ENCODE measurements at regions not wholly inside any gene's neighbourhood (a gene's known extent, or its start where the extent isn't known, plus 50 kb on each side); places are given as distances from the start of the nearest gene placed in this dataset.

DNA sequence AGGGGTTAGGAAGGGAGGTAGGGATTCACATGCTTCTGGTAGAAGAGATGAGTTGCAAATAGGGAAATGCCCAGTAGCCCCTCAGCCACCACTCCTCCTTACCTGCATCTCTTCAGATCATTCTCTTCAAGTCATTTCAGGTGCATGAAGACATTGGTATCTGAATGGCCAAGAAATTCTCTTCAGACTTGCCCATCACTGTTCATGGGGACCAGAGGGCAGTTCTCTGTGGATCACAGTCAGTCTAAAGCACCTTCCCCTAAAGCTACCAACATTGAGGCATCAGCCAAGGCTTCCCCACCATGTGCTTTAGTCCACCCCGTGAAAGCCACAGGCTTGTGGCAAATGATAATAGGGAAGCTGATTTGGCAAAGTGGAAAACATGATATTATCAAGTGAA is 319.4 kb upstream of the ZNF32 start:
- Histone ChIP-seq H2AK5ac (ENCODE audit: low read depth, low read length) (no peak overlapping the region), H3K4ac (replicated peaks; ENCODE audit: insufficient read length, low read depth, low read length) (no peak overlapping the region), H2BK120ac (replicated peaks; ENCODE audit: low read depth, low read length) (no peak overlapping the region), H4K20me1 (replicated peaks in 1 of 2; ENCODE audit: control insufficient read depth in 1 of 2, insufficient read depth in 2 of 2, low read length in 2 of 2) (no peaks in the 10 kb centered on the region), H3K27me3 (replicated peaks in 1 of 4; ENCODE audit: control insufficient read depth in 3 of 4, extremely low read depth in 1 of 4, insufficient read depth in 3 of 4, low read length in 3 of 4) (no peaks in the 10 kb centered on the region), H3K9me3 (ENCODE audit: insufficient read depth in 2 of 2, low read depth in 1 of 2, low read length in 1 of 2) (no peaks in the 10 kb centered on the region), H3K4me1 (replicated peaks in 1 of 4; ENCODE audit: control insufficient read depth in 3 of 4, insufficient read depth in 4 of 4, low read length in 3 of 4) (no peaks in the 10 kb centered on the region), H4K91ac (replicated peaks; ENCODE audit: insufficient read length, low read length) (no peak overlapping the region), H2BK15ac (ENCODE audit: low read length) (no peak overlapping the region), H3K56ac (replicated peaks; ENCODE audit: insufficient read length, low read depth, low read length) (no peak overlapping the region), H3K23me2 (ENCODE audit: low read depth, low read length) (no peaks in the 10 kb centered on the region), H3K18ac (ENCODE audit: extremely low read depth, low read length) (no peak overlapping the region), H3K9ac (replicated peaks in 1 of 4; ENCODE audit: extremely low read depth in 1 of 4, low read depth in 3 of 4, low read length in 3 of 4) (no peak overlapping the region), H3K14ac (ENCODE audit: insufficient read length) (no peak overlapping the region), H3K23ac (ENCODE audit: insufficient read length) (no peak overlapping the region), H4K5ac (ENCODE audit: insufficient read length, low read depth, low read length) (no peak overlapping the region), H3K4me3 (ENCODE audit: extremely low read depth in 1 of 4, insufficient read depth in 2 of 4, low read depth in 3 of 4, low read length in 4 of 4) (no peak overlapping the region), H2BK20ac (ENCODE audit: low read length) (no peak overlapping the region), H2AFZ (ENCODE audit: low read length) (no peak overlapping the region), H2BK12ac (ENCODE audit: low read depth, low read length) (no peak overlapping the region), H3K79me1 (ENCODE audit: low read depth, low read length) (no peaks in the 10 kb centered on the region), H3K36me3 (ENCODE audit: control insufficient read depth in 2 of 4, insufficient read depth in 4 of 4, low read length in 3 of 4) (no peaks in the 10 kb centered on the region; a peak in 1 of 8 replicates), H3K27ac (ENCODE audit: low read depth, low read length) (no peak overlapping the region), H3K79me2 (ENCODE audit: control insufficient read depth in 1 of 2, insufficient read depth in 2 of 2, low read length in 2 of 2) (no peaks in the 10 kb centered on the region), H2BK5ac (ENCODE audit: low read depth, low read length) (no peak overlapping the region), H4K8ac (ENCODE audit: extremely low read depth, insufficient read depth, low read length) (no peak overlapping the region), H3K4me2 (ENCODE audit: insufficient read depth in 1 of 2, low read depth in 2 of 2, low read length in 2 of 2) (no peak overlapping the region)
- 100% methylated on average over 1 of the region's 1 CpG; no CpG with 5 or more reads in 1 of the 2 experiments for WGBS, 2 experiments (ENCODE audit: extremely low coverage in 1 of 2, insufficient coverage in 1 of 2, insufficient read length in 1 of 2, insufficient replicate concordance in 2 of 2, low coverage in 1 of 2, low lambda C conversion rate in 2 of 2, missing lambda C conversion rate in 1 of 2)
- TF ChIP-seq JUND (IDR thresholded peaks at IDR 0.05; ENCODE audit: low read length): no peak
- no peak for FAIRE-seq
- DNase-seq (ENCODE audit: low read depth in 1 of 2, low spot score in 2 of 2): no peak
- POLR2A ChIA-PET (ENCODE audit: partially characterized antibody): no interaction called here
- CTCF ChIA-PET (ENCODE audit: partially characterized antibody): no interaction called here

Data from H1 (cell line).